Peyer's patch (tissue), 4 donors: ENCODE measurements at regions not wholly inside any gene's neighbourhood (a gene's known extent, or its start where the extent isn't known, plus 50 kb on each side); places are given as distances from the start of the nearest gene placed in this dataset.

Experiments
- DNase-seq, 3 donors: peaks; one replicate each; pipeline ENCODE4 v3.0.0-alpha.2; 2017 to 2019
- H3K27ac ChIP-seq, 4 donors: fragments of 200-600 bp; sonication (generic); one replicate each; pipeline ENCODE4 v1.5.1; 2016 to 2019
- H3K27me3 ChIP-seq, 2 donors: fragments of 200-600 bp; sonication (generic); one replicate each; pipeline ENCODE4 v1.5.1; 2019
- H3K36me3 ChIP-seq, 3 donors: fragments of 200-600 bp; sonication (generic); one replicate each; pipeline ENCODE4 v1.5.1; 2016 to 2019
- H3K4me1 ChIP-seq, 4 donors: fragments of 200-600 bp; sonication (generic); one replicate each; pipeline ENCODE4 v1.5.1; 2016 to 2019
- H3K4me3 ChIP-seq, 4 donors: fragments of 200-600 bp; sonication (generic); 1 replicate in 3 of 4; 2 replicates in 1 of 4; pipeline ENCODE4 v1.5.1; 2016 to 2019; ENCODE audit warnings: mild to moderate bottlenecking in 1 of 4
- H3K9me3 ChIP-seq, 4 donors: fragments of 200-600 bp; sonication (generic); one replicate each; pipeline ENCODE4 v1.5.1; 2016 to 2019; ENCODE audit warnings: mild to moderate bottlenecking in 1 of 4
- CTCF ChIP-seq, 6 experiments: fragments of 450-650 bp in 4 of 6; fragments of 200-600 bp in 2 of 6; sonication (generic) in 1 of 6; IDR thresholded peaks; one replicate each; pipeline ENCODE4 v1.5.1; 2017 to 2019; ENCODE audit warnings: antibody characterized with exemption in 6 of 6, mild to moderate bottlenecking in 3 of 6, moderate library complexity in 1 of 6
- POLR2A ChIP-seq, 2 donors: fragments of 450-650 bp; IDR thresholded peaks; one replicate each; pipeline ENCODE4 v1.5.1; 2017; ENCODE audit warnings: antibody characterized with exemption in 2 of 2, mild to moderate bottlenecking in 2 of 2, moderate library complexity in 2 of 2

DNA sequence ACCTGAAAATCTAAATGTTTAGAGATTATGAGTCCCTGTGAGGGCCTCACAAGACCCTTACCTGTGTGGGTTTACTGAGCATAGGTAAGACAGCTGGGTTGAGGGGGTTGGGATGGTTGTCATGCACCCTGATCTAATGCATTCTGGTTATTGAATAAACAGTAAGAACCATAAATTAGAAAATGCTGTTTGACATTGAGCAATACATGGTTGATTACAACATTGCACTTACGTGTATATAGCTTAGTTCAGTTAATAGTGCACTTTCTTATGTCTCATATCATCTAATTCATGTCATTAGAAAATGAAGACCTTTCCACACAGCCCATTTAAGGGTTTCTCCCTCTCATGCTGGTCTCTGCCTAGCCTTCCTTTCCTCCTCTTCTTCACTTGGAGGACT is 253.5 kb upstream of the ATP5MC3 start:
- TF ChIP-seq POLR2A (IDR thresholded peaks at IDR 0.05) (no peak), CTCF (IDR thresholded peaks at IDR 0.05) (no peak)
- Histone ChIP-seq H3K4me1 (no peaks in the 10 kb centered on the region), H3K27me3 (no peaks in the 10 kb centered on the region), H3K36me3 (no peaks in the 10 kb centered on the region), H3K9me3 (no peaks in the 10 kb centered on the region), H3K27ac (no peak overlapping the region), H3K4me3 (no peak overlapping the region)
- no peak for DNase-seq

GRCh38 chr2:175432793-175433192 is 251.3 kb upstream of the ATP5MC3 start:
- TF ChIP-seq POLR2A (IDR thresholded peaks at IDR 0.05) (no peak), CTCF (IDR thresholded peaks at IDR 0.05) (no peak)

GRCh38 chr2:175432021-175432420 is 250.5 kb upstream of the ATP5MC3 start:
- no peak for TF ChIP-seq CTCF (IDR thresholded peaks at IDR 0.05)
- no peak for TF ChIP-seq POLR2A (IDR thresholded peaks at IDR 0.05)
- H3K27me3 ChIP-seq: no peaks in the 10 kb centered on the region
- H3K4me1 ChIP-seq: no peaks in the 10 kb centered on the region
- DNase-seq: no peak
- no peaks in the 10 kb centered on the region for H3K9me3 ChIP-seq
- H3K36me3 ChIP-seq: no peaks in the 10 kb centered on the region
- H3K27ac ChIP-seq: no peak overlapping the region
- no peak overlapping the region for H3K4me3 ChIP-seq

More at GRCh38 chr2:175432793-175433192, 251.3 kb upstream of the ATP5MC3 start:
- H3K36me3 ChIP-seq: no peaks in the 10 kb centered on the region
- H3K9me3 ChIP-seq: no peaks in the 10 kb centered on the region
- no peaks in the 10 kb centered on the region for H3K4me1 ChIP-seq
- no peaks in the 10 kb centered on the region for H3K27me3 ChIP-seq
- no peak for DNase-seq
- H3K27ac ChIP-seq: no peak overlapping the region
- H3K4me3 ChIP-seq: no peak overlapping the region

GRCh38 chr2:175431101-175431946 is 249.8 kb upstream of the ATP5MC3 start:
- no peaks in the 10 kb centered on the region for H3K36me3 ChIP-seq
- no peak overlapping the region for H3K4me3 ChIP-seq
- TF ChIP-seq CTCF (IDR thresholded peaks at IDR 0.05) (no peak), POLR2A (IDR thresholded peaks at IDR 0.05) (no peak)
- H3K4me1 ChIP-seq: no peaks in the 10 kb centered on the region
- no peaks in the 10 kb centered on the region for H3K9me3 ChIP-seq
- H3K27ac ChIP-seq: no peak overlapping the region
- DNase-seq: no peak
- no peaks in the 10 kb centered on the region for H3K27me3 ChIP-seq

DNA sequence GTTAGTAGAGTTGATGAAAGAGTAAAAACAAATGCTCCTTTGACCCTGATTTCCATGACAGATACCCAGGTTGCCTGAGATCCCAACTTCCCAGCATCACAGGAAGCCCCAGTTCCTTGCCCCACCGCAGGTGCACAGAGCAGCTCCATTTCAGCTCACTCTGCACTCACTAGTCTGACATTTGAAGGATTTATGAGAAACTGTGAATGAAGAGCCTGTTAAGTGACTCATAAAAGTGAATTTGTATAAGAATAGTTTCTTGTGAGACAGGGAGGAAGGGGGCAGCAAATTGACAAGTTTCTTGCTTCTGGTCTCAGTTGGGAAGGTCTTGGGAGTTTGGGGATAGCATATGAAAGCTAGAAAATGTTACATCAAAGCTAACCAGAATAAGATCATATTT is 248.7 kb upstream of the ATP5MC3 start:
- no peaks in the 10 kb centered on the region for H3K36me3 ChIP-seq
- H3K27ac ChIP-seq: no peak overlapping the region
- no peaks in the 10 kb centered on the region for H3K27me3 ChIP-seq
- no peaks in the 10 kb centered on the region for H3K4me1 ChIP-seq
- no peaks in the 10 kb centered on the region for H3K9me3 ChIP-seq
- no peak overlapping the region for H3K4me3 ChIP-seq
- no peak for TF ChIP-seq POLR2A (IDR thresholded peaks at IDR 0.05)
- TF ChIP-seq CTCF (IDR thresholded peaks at IDR 0.05): no peak
- DNase-seq: no peak
